IMR-90 (cell line): ENCODE measurements at regions not wholly inside any gene's neighbourhood (a gene's known extent, or its start where the extent isn't known, plus 50 kb on each side); places are given as distances from the start of the nearest gene placed in this dataset.

Experiments used
- ATAC-seq: fragments of 200-7000 bp; cut with Tn5 transposase; 2 replicates; pipeline ENCODE4 v1.9.1; 2020; ENCODE audit warnings: low read depth, mild to moderate bottlenecking, moderate library complexity
- BruUV-seq: library from RNA; stranded (reverse); fragments of 400-500 nt; replicated peaks from 2 replicates; lab custom pipeline; 2021; lab: Mats Ljungman, UMichigan
- CTCF ChIA-PET: fragments of 300-600 bp; formaldehyde crosslinking; extraction: SDS; loops from one replicate; lab custom pipeline; 2021; ENCODE audit warnings: antibody characterized with exemption; lab: Yijun Ruan, JAX
- POLR2A ChIA-PET: fragments of 300-600 bp; sonication (Branson Sonifier 250); formaldehyde crosslinking; loops from one replicate; lab custom pipeline; 2022; ENCODE audit warnings: antibody characterized with exemption; ENCODE audit not compliant: unreplicated experiment; lab: Charles Lee
- DNase-seq: peaks from one replicate; pipeline ENCODE4 v3.0.0; 2013
- H2AFZ ChIP-seq: replicated peaks from 2 replicates; pipeline ENCODE3; 2013; ENCODE audit warnings: low read length, mild to moderate bottlenecking; ENCODE audit not compliant: poor library complexity
- H2AK5ac ChIP-seq: 2 replicates; pipeline ENCODE4 v1.6.1; 2013; ENCODE audit warnings: low read depth, low read length, inconsistent platforms
- H2AK9ac ChIP-seq: replicated peaks from 2 replicates; pipeline ENCODE3; 2013; ENCODE audit warnings: mild to moderate bottlenecking, low read depth, low read length, moderate library complexity; ENCODE audit not compliant: poor library complexity
- H2BK120ac ChIP-seq: 2 replicates; pipeline ENCODE4 v1.6.1; 2013; ENCODE audit warnings: low read depth, low read length, inconsistent platforms
- H2BK15ac ChIP-seq: 3 replicates; pipeline ENCODE4 v1.6.1; 2013; ENCODE audit warnings: low read depth, low read length, inconsistent platforms
- H2BK20ac ChIP-seq: 2 replicates; pipeline ENCODE4 v1.6.1; 2013; ENCODE audit warnings: low read depth, mild to moderate bottlenecking, inconsistent platforms, low read length, moderate library complexity
- H2BK5ac ChIP-seq: 2 replicates; pipeline ENCODE4 v1.6.1; 2013; ENCODE audit warnings: mild to moderate bottlenecking, low read depth, low read length, inconsistent platforms; ENCODE audit not compliant: poor library complexity, severe bottlenecking
- H3K14ac ChIP-seq: replicated peaks from 2 replicates; pipeline ENCODE4 v1.6.1; 2013; ENCODE audit warnings: low read depth, low read length, inconsistent platforms
- H3K18ac ChIP-seq: 2 replicates; pipeline ENCODE4 v1.6.1; 2013; ENCODE audit warnings: low read depth, low read length, control low read depth
- H3K23ac ChIP-seq: 2 replicates; pipeline ENCODE4 v1.6.1; 2013; ENCODE audit warnings: low read depth, low read length, inconsistent platforms
- H3K27ac ChIP-seq: 2 replicates; pipeline ENCODE4 v1.5.1; 2013; ENCODE audit warnings: mild to moderate bottlenecking, control low read depth, low read length; ENCODE audit not compliant: insufficient read depth
- H3K27me3 ChIP-seq: 2 replicates; pipeline ENCODE4 v1.6.1; 2013; ENCODE audit warnings: low read length; ENCODE audit not compliant: control insufficient read depth, insufficient read depth
- H3K36me3 ChIP-seq: 2 replicates; pipeline ENCODE4 v1.6.1; 2013; ENCODE audit warnings: low read length, mixed read lengths; ENCODE audit not compliant: control insufficient read depth, insufficient read depth
- H3K4ac ChIP-seq: 2 replicates; pipeline ENCODE4 v1.6.1; 2013; ENCODE audit warnings: low read depth, low read length, inconsistent platforms
- H3K4me1 ChIP-seq: 2 replicates; pipeline ENCODE4 v1.6.1; 2013; ENCODE audit warnings: low read length, mixed read lengths; ENCODE audit not compliant: control insufficient read depth, insufficient read depth
- H3K4me2 ChIP-seq: 2 replicates; pipeline ENCODE4 v1.6.1; 2013; ENCODE audit warnings: low read depth, mild to moderate bottlenecking, control low read depth, low read length, moderate library complexity
- H3K4me3 ChIP-seq: 2 replicates; pipeline ENCODE4 v1.5.1; 2013; ENCODE audit warnings: low read depth, mild to moderate bottlenecking, control low read depth, low read length, moderate library complexity; ENCODE audit not compliant: insufficient read depth
- H3K56ac ChIP-seq: 2 replicates; pipeline ENCODE4 v1.6.1; 2013; ENCODE audit warnings: low read length, inconsistent platforms; ENCODE audit not compliant: insufficient read depth; ENCODE audit errors: extremely low read depth
- H3K79me1 ChIP-seq, 2 experiments: 2 replicates each; pipeline ENCODE4 v1.6.1; 2013; ENCODE audit warnings: low read length in 2 of 2, inconsistent platforms in 1 of 2, low read depth in 1 of 2
- H3K9ac ChIP-seq: 2 replicates; pipeline ENCODE4 v1.6.1; 2013; ENCODE audit warnings: low read depth, low read length, control low read depth
- H3K9me1 ChIP-seq: 2 replicates; pipeline ENCODE4 v1.6.1; 2013; ENCODE audit warnings: low read length, inconsistent platforms; ENCODE audit not compliant: insufficient read depth
- H3K9me3 ChIP-seq: 2 replicates; pipeline ENCODE4 v1.6.1; 2013; ENCODE audit warnings: low read length; ENCODE audit not compliant: control insufficient read depth, insufficient read depth
- H4K20me1 ChIP-seq: 2 replicates; pipeline ENCODE4 v1.6.1; 2013; ENCODE audit warnings: low read length, inconsistent platforms; ENCODE audit not compliant: insufficient read depth
- H4K5ac ChIP-seq: 2 replicates; pipeline ENCODE4 v1.6.1; 2013; ENCODE audit warnings: mild to moderate bottlenecking, low read depth, low read length, control low read depth
- H4K8ac ChIP-seq, 2 experiments: 2 replicates each; pipeline ENCODE4 v1.6.1; 2013; ENCODE audit warnings: low read depth in 2 of 2, low read length in 2 of 2, control low read depth in 1 of 2, inconsistent platforms in 1 of 2
- H4K91ac ChIP-seq: 2 replicates; pipeline ENCODE4 v1.6.1; 2013; ENCODE audit warnings: low read depth, low read length, inconsistent platforms; ENCODE audit not compliant: insufficient read depth
- BHLHE40 ChIP-seq: fragments of 150-350 bp; IDR thresholded peaks from 2 replicates; pipeline ENCODE4 v1.6.1; 2016; ENCODE audit warnings: mild to moderate bottlenecking, low read depth, low read length
- POLR2A ChIP-seq: IDR thresholded peaks from 2 replicates; pipeline ENCODE4 v1.6.1; 2012; ENCODE audit warnings: mild to moderate bottlenecking, low read depth, low read length
- RCOR1 ChIP-seq: IDR thresholded peaks from 2 replicates; pipeline ENCODE4 v1.6.1; 2012; ENCODE audit warnings: mild to moderate bottlenecking, low read length, improper control_type of control experiment; ENCODE audit not compliant: insufficient replicate concordance
- WGBS, 2 experiments: methylation state at CpG; one replicate each; pipeline versions ENCODE4 v1.1.5 to v1.1.7; 2013; ENCODE audit warnings: missing lambda C conversion rate in 2 of 2; ENCODE audit not compliant: insufficient read length in 1 of 2; ENCODE audit errors: extremely low coverage in 2 of 2; 5-methylcytosine and 5-hydroxymethylcytosine counted together
- dilution Hi-C: fragments of 300-500 bp; cut with HindIII; formaldehyde crosslinking; loops from one replicate; pipeline ENCODE4 v1.14.3; 2018; ENCODE audit warnings: low sequenced_read_pairs; ENCODE audit not compliant: unreplicated experiment
- in situ Hi-C: fragments of 300-500 bp; cut with MboI; formaldehyde crosslinking; loops from 3 replicates; pipeline ENCODE4 v1.14.3; 2019; ENCODE audit warnings: low sequenced_read_pairs, inconsistent platforms, mixed read lengths
- intact Hi-C: fragments of 100-400 bp; cut with micrococcal nuclease; formaldehyde crosslinking; loops from 2 replicates; pipeline ENCODE4 v1.10.0; 2022

- no peak overlapping the region for H3K9ac ChIP-seq
- BruUV-seq, result no TSS peak
- peak overlapping the region; percentile 61 for H2AFZ ChIP-seq
- H3K14ac ChIP-seq, result no peak overlapping the region
- no peak overlapping the region for H4K5ac ChIP-seq
- no peaks in the 10 kb centered on the region for H3K79me1 ChIP-seq
- H4K20me1 ChIP-seq, result no peaks in the 10 kb centered on the region
- H2AK9ac ChIP-seq, result no peak overlapping the region
- H3K4ac ChIP-seq, result no peak overlapping the region
- H4K91ac ChIP-seq, result no peak overlapping the region
- ChIA-PET CTCF (no interaction called here), POLR2A (no interaction called here)
- in situ Hi-C loops, result no loop called here
- dilution Hi-C loops, result no loop called here
- no peak overlapping the region for H2AK5ac ChIP-seq
- no peak overlapping the region for H3K56ac ChIP-seq
- no peak overlapping the region for H3K4me2 ChIP-seq
- no peak for DNase-seq
- peaks cover 67% of the 10 kb centered on the region for H3K9me3 ChIP-seq
- H3K4me1 ChIP-seq, result no peaks in the 10 kb centered on the region
- TF ChIP-seq POLR2A, result no peak
- TF ChIP-seq BHLHE40, result no peak
- TF ChIP-seq RCOR1, result no peak
- no peak overlapping the region for H3K18ac ChIP-seq
- no peak overlapping the region for H2BK15ac ChIP-seq
- H4K8ac ChIP-seq, result no peak overlapping the region
- H3K36me3 ChIP-seq, result no peaks in the 10 kb centered on the region
- no peak overlapping the region for H2BK120ac ChIP-seq
- H3K23ac ChIP-seq, result no peak overlapping the region
- H3K27ac ChIP-seq, result no peak overlapping the region
- no peak overlapping the region for H2BK5ac ChIP-seq
- no peak for ATAC-seq
- no peaks in the 10 kb centered on the region for H3K9me1 ChIP-seq
- intact Hi-C loops, result no loop called here
- H3K4me3 ChIP-seq, result no peak overlapping the region
- H3K27me3 ChIP-seq, result no peaks in the 10 kb centered on the region
- no peak overlapping the region for H2BK20ac ChIP-seq
- WGBS, 2 experiments, result 62% methylated on average over 11 of the region's 26 CpGs; no CpG with 5 or more reads in 1 of the 2 experiments
These were observed 242.5 kb downstream of the TTLL2 start for GRCh38 chr6:167567142-167568033.
